GM18870 (cell line): ENCODE measurements at regions not wholly inside any gene's neighbourhood (a gene's known extent, or its start where the extent isn't known, plus 50 kb on each side); places are given as distances from the start of the nearest gene placed in this dataset.

Experiments
- ATAC-seq: cut with Tn5 transposase; IDR thresholded peaks from one replicate; pipeline ENCODE4 v1.9.1; 2021; ENCODE audit warnings: moderate library complexity; ENCODE audit not compliant: unreplicated experiment

DNA sequence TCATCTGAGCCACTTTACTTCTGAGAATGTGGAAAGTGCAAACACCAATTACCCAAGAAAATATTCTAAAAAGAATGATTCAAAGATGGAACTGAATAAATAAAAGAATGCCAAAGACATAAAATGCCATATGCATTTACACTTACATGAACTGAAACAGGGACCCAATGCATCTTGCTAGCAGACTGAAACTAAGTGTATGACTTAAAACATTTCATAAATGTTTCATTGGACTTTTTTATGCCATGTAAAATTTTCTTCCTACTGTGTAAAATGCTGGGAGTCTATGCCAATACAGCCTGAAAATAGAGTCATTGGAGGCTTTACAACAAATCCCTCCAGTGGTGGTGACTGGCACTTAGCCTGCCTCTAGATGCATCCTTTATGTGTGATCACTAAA, 735.1 kb upstream of the CCDC54 start:
- no peak for ATAC-seq

DNA sequence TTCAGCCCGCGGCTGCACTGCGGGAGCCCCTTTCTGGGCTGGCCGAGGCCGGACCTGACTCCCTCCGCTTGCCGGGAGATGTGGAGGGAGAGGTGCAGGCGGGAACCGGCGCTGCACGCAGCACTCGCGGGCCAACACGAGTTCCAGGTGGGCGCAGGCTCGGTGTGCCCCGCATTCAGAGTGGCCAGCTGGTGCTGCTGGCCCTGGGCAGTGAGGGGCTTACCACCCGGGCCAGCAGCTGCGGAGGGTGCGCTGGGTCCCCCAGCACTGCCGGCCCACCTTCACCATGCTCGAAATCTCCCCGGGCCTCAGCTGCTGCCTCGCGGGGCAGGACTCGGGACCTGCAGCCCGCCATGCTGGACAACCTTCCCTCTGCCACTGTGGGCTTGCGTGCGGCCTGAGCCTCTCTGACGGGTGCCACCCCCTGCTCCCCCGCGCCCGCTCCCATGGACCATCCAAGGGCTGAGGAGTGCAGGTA, 733.5 kb upstream of the CCDC54 start:
- no peak for ATAC-seq

DNA sequence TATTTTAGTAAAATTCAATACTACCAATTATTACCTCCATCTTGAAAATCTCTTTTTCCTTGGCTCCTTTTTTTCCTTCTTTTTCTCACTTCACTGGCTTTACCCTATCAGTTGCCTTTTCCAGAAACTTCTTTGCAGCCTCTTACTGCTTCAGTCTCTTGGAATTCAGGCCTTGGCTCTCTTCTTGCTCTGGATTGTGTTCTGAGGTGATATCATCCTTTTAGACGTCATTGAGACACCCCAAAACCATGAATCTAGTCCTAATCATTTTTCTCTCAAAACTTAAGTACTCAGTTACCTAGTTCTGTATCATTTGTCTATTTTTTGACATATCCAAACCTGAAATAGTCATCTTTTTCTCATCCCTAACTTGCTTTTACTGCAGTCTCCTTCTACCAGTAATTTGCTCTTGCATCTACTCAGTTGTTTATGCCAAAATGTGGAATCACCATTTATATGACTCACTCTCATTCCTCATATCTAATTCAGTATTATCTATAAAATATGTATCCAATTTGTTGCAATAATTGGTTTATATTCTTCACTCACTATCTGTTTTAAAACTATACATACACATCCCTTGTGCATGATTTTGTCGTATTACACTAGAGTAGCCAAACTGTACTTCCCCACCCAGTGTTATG, 703.2 kb upstream of the CCDC54 start:
- ATAC-seq = no peak

DNA sequence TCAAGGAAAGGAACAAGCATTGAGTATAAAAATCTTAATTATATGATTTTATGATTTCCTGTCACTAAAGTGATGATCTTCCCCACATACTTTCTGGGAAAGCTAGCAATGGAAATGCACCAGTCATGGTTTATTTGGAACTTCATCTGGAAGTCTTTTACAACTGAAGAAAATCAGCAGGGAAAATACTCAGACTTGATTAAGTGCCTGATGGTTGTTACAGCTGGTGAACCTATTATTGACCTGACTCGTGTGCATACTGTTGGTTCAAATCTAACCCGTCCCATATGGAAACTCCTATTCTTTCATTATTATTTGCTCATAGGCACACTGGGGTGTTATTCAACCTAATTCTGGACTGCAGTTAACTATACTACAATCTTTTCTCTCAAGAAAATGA, 701.8 kb upstream of the CCDC54 start:
- ATAC-seq = no peak

DNA sequence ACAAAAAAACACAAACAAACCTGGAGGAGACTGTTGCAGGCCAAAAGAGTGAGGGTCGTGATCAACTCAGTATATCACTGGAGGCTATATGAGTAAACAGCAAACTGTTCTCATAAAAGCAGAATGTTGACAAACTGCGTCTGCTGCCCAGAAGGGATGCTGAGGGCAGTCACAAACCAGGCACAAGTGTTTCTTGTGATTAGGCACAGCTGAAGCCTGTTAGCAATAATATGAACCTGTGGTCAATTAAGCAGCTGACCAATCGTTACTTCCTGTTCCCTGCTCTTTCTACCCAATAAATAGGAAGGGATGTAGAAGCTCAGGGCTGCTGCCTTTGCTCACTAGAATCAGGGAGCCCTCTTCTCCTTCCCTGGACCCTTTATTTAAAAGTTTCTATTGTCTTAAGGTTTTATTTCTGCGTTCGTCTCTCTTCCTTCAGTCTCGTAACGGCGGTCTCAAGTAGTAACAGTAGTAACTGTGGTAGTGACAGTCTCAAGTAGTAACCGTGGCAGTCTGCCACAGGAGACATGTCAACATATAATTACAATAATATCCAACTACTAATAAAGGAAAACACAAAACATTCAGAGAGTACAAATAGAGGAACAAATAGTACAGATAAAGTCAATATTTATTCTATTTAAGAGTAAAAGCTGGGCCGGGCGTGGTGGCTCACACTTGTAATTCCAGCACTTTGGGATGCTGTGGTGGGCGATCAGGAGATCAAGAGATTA, 698.4 kb upstream of the CCDC54 start:
- no peak for ATAC-seq

DNA sequence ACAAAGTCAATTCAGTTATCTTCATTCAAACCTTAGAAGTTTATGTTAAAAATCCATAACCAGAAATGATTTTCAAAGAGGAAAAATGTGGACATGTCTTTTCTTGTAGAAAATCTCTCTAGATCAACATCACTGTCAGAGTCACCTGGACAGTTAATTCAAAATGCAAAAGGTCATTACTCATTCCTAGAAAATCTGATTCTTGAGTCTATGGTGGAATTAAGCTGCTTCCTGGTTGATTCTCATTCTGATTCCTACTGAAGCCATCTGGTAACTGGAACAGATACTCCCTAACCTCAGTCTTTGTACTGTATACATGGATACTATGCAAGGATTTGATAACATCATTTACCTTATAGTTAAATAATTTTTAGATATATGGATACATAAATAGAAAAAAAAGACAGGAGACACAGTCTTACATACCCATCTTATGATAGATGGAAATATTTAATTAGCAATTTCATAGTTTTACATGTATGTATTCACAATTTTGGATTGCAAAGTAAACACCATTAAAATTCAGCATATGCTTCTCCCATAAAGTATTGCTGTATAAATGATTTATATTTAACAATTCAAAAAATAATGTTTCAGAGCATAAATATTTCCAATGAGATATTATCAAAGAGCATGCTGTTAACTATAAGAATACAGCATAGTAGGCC, 693.2 kb upstream of the CCDC54 start:
- no peak for ATAC-seq

GRCh38 chr3:106685745-106686144, 691.5 kb upstream of the CCDC54 start:
- ATAC-seq = no peak

- no peak for ATAC-seq
Measured at GRCh38 chr3:106687905-106688304, 689.3 kb upstream of the CCDC54 start.

DNA sequence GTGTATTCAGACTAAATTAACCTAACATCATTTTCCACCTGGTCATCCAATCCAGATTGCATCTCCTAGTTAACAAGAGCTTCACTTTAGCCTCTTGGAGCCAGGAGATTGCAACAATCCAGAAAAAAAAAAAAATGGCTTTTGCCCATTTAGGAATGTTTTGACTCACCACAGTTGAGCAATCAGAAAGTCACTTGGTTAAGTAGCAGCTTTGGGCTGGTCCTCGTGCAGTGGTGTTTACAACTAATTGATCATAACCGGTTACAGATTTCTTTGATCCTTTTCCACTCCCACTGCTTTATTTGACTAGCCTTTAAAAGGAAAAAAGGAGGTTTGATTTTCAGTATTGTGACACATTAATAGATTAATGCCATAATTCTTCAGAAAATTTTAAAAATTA, 688.8 kb upstream of the CCDC54 start:
- ATAC-seq = no peak

DNA sequence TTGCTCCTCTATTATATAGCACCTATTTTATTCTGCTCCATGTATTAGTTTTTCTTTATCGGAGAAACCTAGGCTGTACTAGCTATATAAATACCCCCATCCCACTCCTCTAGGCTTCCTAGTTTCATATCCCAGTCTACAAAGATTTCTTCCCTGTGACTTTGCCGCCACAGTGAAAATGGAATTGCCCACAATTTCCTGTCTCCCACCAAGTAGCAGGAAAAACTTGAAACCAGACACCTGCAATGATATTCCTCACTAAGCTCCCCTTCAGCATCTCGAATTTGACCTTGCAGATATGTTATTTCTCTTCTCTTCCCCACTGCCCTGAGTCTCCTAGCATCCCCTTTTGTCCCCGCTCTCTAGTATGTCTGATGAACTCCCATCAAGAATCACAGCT, 685.8 kb upstream of the CCDC54 start:
- ATAC-seq = no peak

DNA sequence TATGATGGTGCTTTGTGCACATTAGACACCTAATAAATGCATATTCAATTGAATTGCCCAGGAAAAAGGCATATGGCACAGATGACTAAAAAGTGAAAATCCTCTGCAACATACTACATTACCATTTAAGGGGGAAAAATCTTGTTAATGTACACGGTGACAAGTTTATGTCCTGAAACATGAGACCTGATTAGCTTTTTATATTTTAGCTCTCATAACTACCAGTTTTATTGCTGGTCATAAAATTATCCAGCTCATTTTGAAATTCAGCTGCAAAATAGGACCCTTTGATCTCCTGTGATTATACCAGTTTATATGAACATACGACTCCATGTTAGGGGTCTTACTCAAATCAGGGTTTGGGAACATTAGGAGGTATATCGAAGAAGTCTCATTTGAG, 684.6 kb upstream of the CCDC54 start:
- ATAC-seq = no peak

GRCh38 chr3:106699122-106699521, 678.1 kb upstream of the CCDC54 start:
- no peak for ATAC-seq

- ATAC-seq = no peak
Measured at GRCh38 chr3:106700981-106701380, 676.3 kb upstream of the CCDC54 start.

DNA sequence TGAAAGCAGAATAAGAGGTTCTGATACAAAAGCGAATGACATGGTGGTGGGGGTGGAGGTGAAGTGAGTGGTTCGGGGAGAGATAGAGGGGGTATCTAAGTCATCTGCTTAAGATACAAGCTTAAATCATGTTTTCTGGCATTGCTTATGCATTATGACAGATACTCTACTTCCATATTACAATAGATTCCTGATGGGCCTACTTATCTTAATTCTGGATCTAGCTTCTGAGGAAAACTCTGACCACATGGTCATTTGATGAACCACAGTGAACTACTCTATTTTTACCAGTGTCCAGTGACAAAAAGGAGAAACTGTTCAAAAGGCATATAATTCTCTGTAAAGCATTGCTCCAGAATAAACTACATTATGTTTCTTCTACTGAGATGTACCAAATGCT, 673.7 kb upstream of the CCDC54 start:
- ATAC-seq = no peak

- no peak for ATAC-seq
Measured at GRCh38 chr3:106707347-106707746, 669.9 kb upstream of the CCDC54 start.

- no peak for ATAC-seq
Measured at GRCh38 chr3:106710596-106710995, 666.6 kb upstream of the CCDC54 start.

DNA sequence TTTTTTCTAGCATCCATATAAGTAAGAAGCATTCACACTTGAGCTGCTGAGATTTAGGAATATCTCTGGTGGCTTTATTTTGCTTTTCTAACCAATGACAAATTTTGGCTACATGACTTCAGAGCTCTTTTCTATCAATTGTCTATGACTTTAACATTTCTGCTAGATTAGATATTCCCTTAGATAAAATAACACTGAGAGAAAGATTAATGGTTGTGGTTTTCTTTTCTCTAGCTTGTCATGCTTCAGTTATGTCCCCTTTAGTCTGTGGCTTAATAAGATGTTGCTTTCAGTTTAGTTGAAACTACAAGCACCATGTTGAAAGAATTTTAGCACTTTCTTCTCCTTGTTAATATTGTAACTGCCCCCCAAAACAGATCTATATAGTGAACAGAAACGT, 665.6 kb upstream of the CCDC54 start:
- no peak for ATAC-seq

DNA sequence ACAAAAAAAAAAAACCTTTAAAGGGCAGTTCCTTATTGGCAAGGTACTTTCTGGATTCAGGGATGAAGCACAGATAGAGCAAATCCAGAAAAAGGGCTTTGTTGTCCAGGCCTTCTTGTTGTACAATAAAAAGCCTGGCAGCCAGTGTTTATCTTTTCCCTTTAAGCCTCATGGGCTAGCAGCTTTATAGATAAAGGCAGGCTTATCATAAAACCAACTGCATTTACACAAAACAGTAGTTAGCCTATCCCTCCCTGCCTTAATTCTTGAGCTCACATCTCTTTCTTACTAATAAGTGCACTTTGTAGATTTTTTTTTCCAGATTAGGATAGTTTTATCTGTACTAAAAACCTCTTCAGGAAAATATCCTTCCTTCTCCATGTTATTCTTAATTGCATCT, 662.8 kb upstream of the CCDC54 start:
- no peak for ATAC-seq

GRCh38 chr3:106715286-106715685, 662.0 kb upstream of the CCDC54 start:
- ATAC-seq = no peak

- no peak for ATAC-seq
Measured at GRCh38 chr3:106717178-106717780, 660.0 kb upstream of the CCDC54 start.

GRCh38 chr3:106719077-106719476, 658.2 kb upstream of the CCDC54 start:
- ATAC-seq = no peak

DNA sequence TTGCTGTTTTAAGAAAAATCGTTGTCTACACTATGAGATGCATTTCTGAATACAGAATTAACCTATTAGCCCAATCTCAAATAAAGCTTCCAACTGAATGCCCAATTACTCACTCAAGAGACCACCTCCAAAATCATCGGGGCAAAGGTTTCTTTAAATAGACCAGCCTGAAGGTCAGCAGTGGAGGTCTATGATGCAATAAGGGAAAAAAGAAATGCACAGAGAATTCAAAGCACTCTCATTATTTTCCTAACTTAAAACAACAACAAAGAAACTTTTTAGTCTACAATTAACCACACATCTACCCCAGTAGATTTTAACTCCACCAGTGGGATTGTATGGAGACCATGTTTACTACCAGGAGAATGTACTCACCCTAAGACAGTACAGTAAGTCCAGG, 657.7 kb upstream of the CCDC54 start:
- no peak for ATAC-seq
